Testis (tissue), 2 donors: ENCODE measurements at regions not wholly inside any gene's neighbourhood (a gene's known extent, or its start where the extent isn't known, plus 50 kb on each side); places are given as distances from the start of the nearest gene placed in this dataset.

Experiments used
- CTCF ChIP-seq, 3 experiments: fragments of 450-650 bp in 2 of 3; fragments of 200-600 bp in 1 of 3; sonication (generic) in 1 of 3; IDR thresholded peaks; one replicate each; pipeline ENCODE4 v1.5.1; 2016 to 2019; ENCODE audit warnings: antibody characterized with exemption in 3 of 3, mild to moderate bottlenecking in 2 of 3, moderate library complexity in 1 of 3
- POLR2A ChIP-seq: fragments of 450-650 bp; IDR thresholded peaks from one replicate; pipeline ENCODE4 v1.6.1; 2017; ENCODE audit warnings: antibody characterized with exemption, mild to moderate bottlenecking, moderate library complexity

DNA sequence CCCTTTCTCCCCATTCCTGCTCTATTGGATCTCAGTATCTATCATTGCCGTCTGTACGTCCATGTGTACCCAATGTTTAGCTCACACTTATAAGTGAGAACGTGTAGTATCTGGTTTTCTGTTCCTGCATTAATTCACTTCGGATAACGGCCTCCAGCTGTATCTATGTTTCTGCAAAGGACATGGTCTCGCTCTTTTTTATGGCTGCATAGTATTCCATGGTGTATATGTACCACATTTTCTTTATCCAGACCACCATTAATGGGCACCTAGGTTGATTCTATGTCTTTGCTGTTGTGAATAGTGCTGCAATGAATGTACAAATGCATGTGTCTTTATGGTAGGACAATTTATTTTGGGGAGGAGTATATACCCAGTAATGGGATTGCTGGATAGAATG, 94.4 kb upstream of the MPP7 start:
- TF ChIP-seq CTCF (IDR thresholded peaks at IDR 0.05) (no peak), POLR2A (no peak)
